ENCODE measurements at regions not wholly inside any gene's neighbourhood (a gene's known extent, or its start where the extent isn't known, plus 50 kb on each side); places are given as distances from the start of the nearest gene placed in this dataset.

DNA sequence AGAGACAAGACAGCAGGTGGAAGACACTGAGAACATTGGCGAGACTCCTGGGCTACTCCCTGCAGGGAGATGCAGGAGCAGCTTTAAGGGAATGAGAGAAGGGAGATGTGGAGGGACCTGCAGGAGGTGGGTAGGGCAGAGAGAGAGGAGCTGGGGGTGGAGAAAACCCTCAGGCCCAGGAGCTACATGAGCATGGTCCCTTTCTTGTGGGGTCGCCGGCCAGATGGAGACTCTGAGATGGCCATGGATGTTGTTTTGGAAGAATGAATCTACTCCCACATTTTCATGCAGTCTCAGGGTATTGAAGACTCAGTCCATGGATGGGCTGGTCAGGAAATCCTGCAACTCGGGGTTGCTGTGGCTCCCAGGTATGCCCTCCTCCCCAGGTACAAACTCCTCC is 1381.9 kb downstream of the TBC1D22A start:
- no peak overlapping the region for H4K91ac ChIP-seq (ENCODE audit: insufficient read depth, low read depth, low read length)
- no peaks in the 10 kb centered on the region for H3K27me3 ChIP-seq (ENCODE audit: control insufficient read depth, insufficient read depth, low read length)
- H3K27ac ChIP-seq (ENCODE audit: insufficient read depth, low read length): no peak overlapping the region
- dilution Hi-C loops (cut with HindIII; ENCODE audit: low sequenced_read_pairs, unreplicated experiment) (no loop called here), intact Hi-C loops (cut with micrococcal nuclease) (no loop called here), in situ Hi-C loops (cut with MboI; ENCODE audit: low sequenced_read_pairs) (no loop called here)
- no peak overlapping the region for H4K5ac ChIP-seq (ENCODE audit: low read depth, low read length)
- H3K23ac ChIP-seq (ENCODE audit: low read depth, low read length): no peak overlapping the region
- H3K36me3 ChIP-seq (ENCODE audit: control insufficient read depth, insufficient read depth, low read length): no peaks in the 10 kb centered on the region
- no peak overlapping the region for H2BK120ac ChIP-seq (ENCODE audit: low read depth, low read length)
- no peak overlapping the region for H2AFZ ChIP-seq (replicated peaks; ENCODE audit: low read length, poor library complexity)
- no peak overlapping the region for H3K18ac ChIP-seq (ENCODE audit: low read depth, low read length)
- no peaks in the 10 kb centered on the region for H4K20me1 ChIP-seq (ENCODE audit: insufficient read depth, low read length)
- H3K79me1 ChIP-seq (ENCODE audit: low read depth in 1 of 2, low read length in 2 of 2): no peaks in the 10 kb centered on the region
- no peak overlapping the region for H3K4me2 ChIP-seq (ENCODE audit: low read depth, low read length)
- no peak overlapping the region for H2BK20ac ChIP-seq (ENCODE audit: low read depth, low read length)
- ChIA-PET CTCF (no interaction called here), POLR2A (ENCODE audit: unreplicated experiment) (no interaction called here)
- no TSS peak for BruUV-seq (replicated peaks)
- H3K4me1 ChIP-seq (ENCODE audit: control insufficient read depth, insufficient read depth, low read length): no peaks in the 10 kb centered on the region
- H3K14ac ChIP-seq (replicated peaks; ENCODE audit: low read depth, low read length): no peak overlapping the region
- no CpG with 5 or more reads among the region's 4 CpGs for WGBS, 2 experiments (ENCODE audit: extremely low coverage in 2 of 2, insufficient read length in 1 of 2)
- no peak for ATAC-seq (ENCODE audit: low read depth)
- DNase-seq: no peak
- TF ChIP-seq BHLHE40 (IDR thresholded peaks at IDR 0.05; ENCODE audit: low read depth, low read length): no peak
- TF ChIP-seq MXI1 (IDR thresholded peaks at IDR 0.05; ENCODE audit: borderline replicate concordance, low read depth, low read length): no peak
- no peak for TF ChIP-seq CHD1 (IDR thresholded peaks at IDR 0.05; ENCODE audit: low read depth, low read length)
- TF ChIP-seq FOS (IDR thresholded peaks at IDR 0.05; ENCODE audit: low read depth, low read length): no peak
- TF ChIP-seq CEBPB (IDR thresholded peaks at IDR 0.05; ENCODE audit: low read depth, low read length): no peak
- TF ChIP-seq, protein P1, sequence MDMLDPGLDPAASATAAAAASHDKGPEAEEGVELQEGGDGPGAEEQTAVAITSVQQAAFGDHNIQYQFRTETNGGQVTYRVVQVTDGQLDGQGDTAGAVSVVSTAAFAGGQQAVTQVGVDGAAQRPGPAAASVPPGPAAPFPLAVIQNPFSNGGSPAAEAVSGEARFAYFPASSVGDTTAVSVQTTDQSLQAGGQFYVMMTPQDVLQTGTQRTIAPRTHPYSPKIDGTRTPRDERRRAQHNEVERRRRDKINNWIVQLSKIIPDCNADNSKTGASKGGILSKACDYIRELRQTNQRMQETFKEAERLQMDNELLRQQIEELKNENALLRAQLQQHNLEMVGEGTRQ (IDR thresholded peaks at IDR 0.05; ENCODE audit: low read depth, low read length): no peak
- TF ChIP-seq, protein P2, sequence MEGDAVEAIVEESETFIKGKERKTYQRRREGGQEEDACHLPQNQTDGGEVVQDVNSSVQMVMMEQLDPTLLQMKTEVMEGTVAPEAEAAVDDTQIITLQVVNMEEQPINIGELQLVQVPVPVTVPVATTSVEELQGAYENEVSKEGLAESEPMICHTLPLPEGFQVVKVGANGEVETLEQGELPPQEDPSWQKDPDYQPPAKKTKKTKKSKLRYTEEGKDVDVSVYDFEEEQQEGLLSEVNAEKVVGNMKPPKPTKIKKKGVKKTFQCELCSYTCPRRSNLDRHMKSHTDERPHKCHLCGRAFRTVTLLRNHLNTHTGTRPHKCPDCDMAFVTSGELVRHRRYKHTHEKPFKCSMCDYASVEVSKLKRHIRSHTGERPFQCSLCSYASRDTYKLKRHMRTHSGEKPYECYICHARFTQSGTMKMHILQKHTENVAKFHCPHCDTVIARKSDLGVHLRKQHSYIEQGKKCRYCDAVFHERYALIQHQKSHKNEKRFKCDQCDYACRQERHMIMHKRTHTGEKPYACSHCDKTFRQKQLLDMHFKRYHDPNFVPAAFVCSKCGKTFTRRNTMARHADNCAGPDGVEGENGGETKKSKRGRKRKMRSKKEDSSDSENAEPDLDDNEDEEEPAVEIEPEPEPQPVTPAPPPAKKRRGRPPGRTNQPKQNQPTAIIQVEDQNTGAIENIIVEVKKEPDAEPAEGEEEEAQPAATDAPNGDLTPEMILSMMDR (conservative IDR thresholded peaks at IDR 0.05; ENCODE audit: low read depth, low read length): no peak
- no peak for TF ChIP-seq RCOR1 (IDR thresholded peaks at IDR 0.05; ENCODE audit: insufficient replicate concordance, low read length)
- TF ChIP-seq RFX5 (IDR thresholded peaks at IDR 0.05; ENCODE audit: low read depth, low read length): no peak
- no peak for TF ChIP-seq RAD21 (IDR thresholded peaks at IDR 0.05; ENCODE audit: low read length)
- TF ChIP-seq, protein P3, sequence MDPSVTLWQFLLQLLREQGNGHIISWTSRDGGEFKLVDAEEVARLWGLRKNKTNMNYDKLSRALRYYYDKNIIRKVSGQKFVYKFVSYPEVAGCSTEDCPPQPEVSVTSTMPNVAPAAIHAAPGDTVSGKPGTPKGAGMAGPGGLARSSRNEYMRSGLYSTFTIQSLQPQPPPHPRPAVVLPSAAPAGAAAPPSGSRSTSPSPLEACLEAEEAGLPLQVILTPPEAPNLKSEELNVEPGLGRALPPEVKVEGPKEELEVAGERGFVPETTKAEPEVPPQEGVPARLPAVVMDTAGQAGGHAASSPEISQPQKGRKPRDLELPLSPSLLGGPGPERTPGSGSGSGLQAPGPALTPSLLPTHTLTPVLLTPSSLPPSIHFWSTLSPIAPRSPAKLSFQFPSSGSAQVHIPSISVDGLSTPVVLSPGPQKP (IDR thresholded peaks at IDR 0.05; ENCODE audit: borderline replicate concordance, low read depth, low read length): no peak
- no peak for TF ChIP-seq SMC3 (IDR thresholded peaks at IDR 0.05; ENCODE audit: low read depth, low read length)
- no peak overlapping the region for H3K4me3 ChIP-seq (ENCODE audit: insufficient read depth, low read depth, low read length)
- no peak overlapping the region for H2BK15ac ChIP-seq (ENCODE audit: low read depth, low read length)
- H3K9me1 ChIP-seq (ENCODE audit: insufficient read depth, low read length): no peaks in the 10 kb centered on the region
- H2AK9ac ChIP-seq (replicated peaks; ENCODE audit: low read depth, low read length, poor library complexity): no peak overlapping the region
- no peak overlapping the region for H2AK5ac ChIP-seq (ENCODE audit: low read depth, low read length)
- H3K56ac ChIP-seq (ENCODE audit: extremely low read depth, insufficient read depth, low read length): no peak overlapping the region
- no peak overlapping the region for H3K4ac ChIP-seq (ENCODE audit: low read depth, low read length)
- H3K9ac ChIP-seq (ENCODE audit: low read depth, low read length): no peak overlapping the region
- peaks cover 71% of the 10 kb centered on the region for H3K9me3 ChIP-seq (ENCODE audit: control insufficient read depth, insufficient read depth, low read length)
- H2BK5ac ChIP-seq (ENCODE audit: low read depth, low read length, poor library complexity, severe bottlenecking): no peak overlapping the region
- H4K8ac ChIP-seq (ENCODE audit: low read depth in 2 of 2, low read length in 2 of 2): no peak overlapping the region

Data from IMR-90 (cell line).